BE2C (cell line): ENCODE measurements at regions not wholly inside any gene's neighbourhood (a gene's known extent, or its start where the extent isn't known, plus 50 kb on each side); places are given as distances from the start of the nearest gene placed in this dataset.
A peak's percentile ranks its signal among the peaks of the same experiment; 100 is the strongest.
"Not testable (repeated sequence)": the region's sequence is repeated elsewhere in the genome, so short reads cannot be mapped to it uniquely, and the experiment has no call there.

Source experiments
- DNase-seq: peaks from one replicate; pipeline ENCODE4 v3.0.0-alpha.2; 2020
- H3K27me3 ChIP-seq: fragments of 250-450 bp; sonication (Bioruptor Pico); 2 replicates; pipeline ENCODE4 v1.5.1; 2020; ENCODE audit warnings: mild to moderate bottlenecking
- H3K36me3 ChIP-seq: fragments of 250-450 bp; sonication (Bioruptor Pico); 2 replicates; pipeline ENCODE4 v1.5.1; 2020; ENCODE audit warnings: mild to moderate bottlenecking
- H3K4me1 ChIP-seq: fragments of 250-450 bp; sonication (Bioruptor Pico); 2 replicates; pipeline ENCODE4 v1.5.1; 2020
- H3K4me3 ChIP-seq: 2 replicates; pipeline ENCODE4 v1.5.1; 2011; ENCODE audit warnings: low read depth, low read length
- H3K9me3 ChIP-seq: fragments of 250-450 bp; sonication (Bioruptor Pico); 2 replicates; pipeline ENCODE4 v1.5.1; 2020
- TF ChIP-seq, protein P1 (sequence below): IDR thresholded peaks from 2 replicates; pipeline ENCODE4 v1.5.1; 2012; ENCODE audit warnings: mild to moderate bottlenecking, low read depth, low read length

DNA sequence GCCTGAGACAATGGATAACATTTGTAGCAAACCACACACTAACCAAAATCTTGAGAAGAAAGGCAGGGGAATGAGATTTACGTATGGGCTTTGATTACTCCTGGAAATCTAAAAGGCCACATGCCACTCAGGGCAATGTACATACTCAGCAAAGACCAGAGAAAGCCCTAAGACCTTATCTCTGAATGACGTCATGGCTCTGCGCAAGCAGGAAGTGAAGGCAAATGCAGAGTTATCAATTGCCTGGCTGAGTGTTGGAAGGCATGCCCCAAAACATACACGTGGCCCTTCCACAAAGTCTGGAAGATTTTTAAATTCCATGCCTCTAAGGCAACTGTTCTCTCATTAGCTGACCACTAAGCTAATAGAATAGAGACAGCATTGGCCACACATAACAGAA lies 90.9 kb upstream of the NRBF2 start:
- TF ChIP-seq, protein P1, sequence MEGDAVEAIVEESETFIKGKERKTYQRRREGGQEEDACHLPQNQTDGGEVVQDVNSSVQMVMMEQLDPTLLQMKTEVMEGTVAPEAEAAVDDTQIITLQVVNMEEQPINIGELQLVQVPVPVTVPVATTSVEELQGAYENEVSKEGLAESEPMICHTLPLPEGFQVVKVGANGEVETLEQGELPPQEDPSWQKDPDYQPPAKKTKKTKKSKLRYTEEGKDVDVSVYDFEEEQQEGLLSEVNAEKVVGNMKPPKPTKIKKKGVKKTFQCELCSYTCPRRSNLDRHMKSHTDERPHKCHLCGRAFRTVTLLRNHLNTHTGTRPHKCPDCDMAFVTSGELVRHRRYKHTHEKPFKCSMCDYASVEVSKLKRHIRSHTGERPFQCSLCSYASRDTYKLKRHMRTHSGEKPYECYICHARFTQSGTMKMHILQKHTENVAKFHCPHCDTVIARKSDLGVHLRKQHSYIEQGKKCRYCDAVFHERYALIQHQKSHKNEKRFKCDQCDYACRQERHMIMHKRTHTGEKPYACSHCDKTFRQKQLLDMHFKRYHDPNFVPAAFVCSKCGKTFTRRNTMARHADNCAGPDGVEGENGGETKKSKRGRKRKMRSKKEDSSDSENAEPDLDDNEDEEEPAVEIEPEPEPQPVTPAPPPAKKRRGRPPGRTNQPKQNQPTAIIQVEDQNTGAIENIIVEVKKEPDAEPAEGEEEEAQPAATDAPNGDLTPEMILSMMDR: no peak
- Histone ChIP-seq H3K9me3 (no peaks in the 10 kb centered on the region), H3K4me1 (no peaks in the 10 kb centered on the region; the same call in 1 of the 2 replicates)

DNA sequence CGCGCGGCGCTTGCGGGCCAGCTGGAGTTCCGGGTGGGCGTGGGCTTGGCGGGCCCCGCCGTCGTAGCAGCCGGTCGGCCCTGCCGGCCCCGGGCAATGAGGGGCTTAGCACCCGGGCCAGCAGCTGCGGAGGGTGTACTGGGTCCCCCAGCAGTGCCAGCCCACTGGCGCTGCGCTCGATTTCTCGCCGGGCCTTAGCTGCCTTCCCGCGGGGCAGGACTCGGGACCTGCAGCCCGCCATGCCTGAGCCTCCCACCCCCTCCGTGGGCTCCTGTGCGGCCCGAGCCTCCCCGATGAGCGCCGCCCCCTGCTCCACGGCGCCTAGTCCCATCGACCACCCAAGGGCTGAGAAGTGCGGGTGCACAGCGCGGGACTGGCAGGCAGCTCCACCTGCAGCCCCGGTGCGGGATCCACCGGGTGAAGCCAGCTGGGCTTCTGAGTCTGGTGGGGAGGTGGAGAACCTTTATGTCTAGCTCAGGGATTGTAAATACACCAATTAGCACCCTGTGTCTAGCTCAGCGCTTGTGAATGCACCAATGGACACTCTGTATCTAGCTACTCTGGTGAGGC lies 99.4 kb upstream of the NRBF2 start:
- not testable (repeated sequence) for H3K4me3 ChIP-seq, H3K9me3 ChIP-seq, H3K27me3 ChIP-seq, H3K4me1 ChIP-seq, DNase-seq, H3K36me3 ChIP-seq

More for the DNA sequence above, 90.9 kb upstream of the NRBF2 start:
- no peaks in the 10 kb centered on the region for H3K36me3 ChIP-seq
- H3K4me3 ChIP-seq: no peak overlapping the region
- peaks cover under 1% of the 10 kb centered on the region; the same call in 1 of the 2 replicates for H3K27me3 ChIP-seq
- peak; percentile 15 for DNase-seq

DNA sequence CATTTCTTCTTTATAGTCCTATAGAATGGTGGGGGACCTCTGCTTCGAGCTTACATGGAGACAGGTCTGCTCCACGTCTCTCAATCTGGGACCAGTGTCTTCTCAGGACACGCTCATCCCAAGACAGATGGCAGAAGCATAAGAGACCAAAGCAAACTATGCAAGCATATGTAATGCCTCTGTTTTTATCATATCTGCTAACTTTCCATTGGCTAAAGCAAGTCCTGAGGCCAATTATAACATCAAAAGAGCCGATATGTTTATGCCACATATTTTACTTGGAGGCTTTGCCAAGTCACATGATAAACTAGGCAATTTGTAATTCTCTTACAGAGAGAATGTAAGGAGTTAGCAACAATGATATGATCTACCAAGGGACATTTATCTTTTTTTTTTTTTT lies 102.6 kb upstream of the NRBF2 start:
- TF ChIP-seq, protein P1: no peak
- Histone ChIP-seq H3K27me3 (no peaks in the 10 kb centered on the region), H3K36me3 (no peaks in the 10 kb centered on the region), H3K4me1 (no peaks in the 10 kb centered on the region), H3K9me3 (no peaks in the 10 kb centered on the region), H3K4me3 (no peak overlapping the region)
- no peak for DNase-seq

DNA sequence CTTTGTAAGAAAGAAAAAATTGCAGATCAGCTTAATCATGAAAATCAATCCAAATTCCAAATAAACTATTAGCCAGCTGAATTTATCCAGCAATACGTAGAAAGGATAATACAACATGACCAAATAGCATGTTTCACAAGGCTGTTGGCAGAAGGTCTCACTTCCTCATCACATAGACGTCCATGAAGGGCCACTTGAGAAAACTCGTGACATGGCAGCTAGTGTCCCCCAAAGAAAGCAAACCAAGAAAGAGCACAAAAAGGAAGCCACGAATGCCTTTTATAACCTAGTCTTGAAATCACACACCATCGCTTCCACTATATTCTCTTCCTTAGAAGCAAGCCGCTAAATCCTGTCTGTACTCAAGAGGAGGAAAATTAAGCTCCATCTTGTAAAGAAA lies 105.6 kb upstream of the NRBF2 start:
- H3K4me1 ChIP-seq: no peaks in the 10 kb centered on the region
- H3K36me3 ChIP-seq: no peaks in the 10 kb centered on the region
- no peak for DNase-seq
- H3K9me3 ChIP-seq: no peaks in the 10 kb centered on the region
- no peak overlapping the region for H3K4me3 ChIP-seq
- TF ChIP-seq, protein P1: no peak
- H3K27me3 ChIP-seq: no peaks in the 10 kb centered on the region; the same call in 1 of the 2 replicates

DNA sequence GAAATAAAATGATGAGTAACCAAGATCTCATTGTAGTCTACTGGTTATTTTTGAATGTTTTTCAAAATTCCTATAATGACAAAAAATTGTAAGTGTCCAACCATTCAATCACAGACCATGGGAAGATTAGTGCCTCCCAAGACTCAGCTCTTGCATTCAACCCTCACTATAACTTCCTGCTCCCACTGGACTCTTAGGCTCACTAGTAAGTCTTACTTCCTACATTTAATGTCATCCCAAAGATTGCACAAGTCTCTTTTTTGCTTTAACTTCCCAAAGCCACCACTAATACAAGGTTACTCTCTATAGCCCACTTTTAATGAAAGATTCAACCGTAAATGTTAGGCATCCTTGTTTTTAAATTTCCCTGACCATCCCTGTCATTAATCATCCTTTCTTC lies 111.9 kb upstream of the NRBF2 start:
- Histone ChIP-seq H3K9me3 (no peaks in the 10 kb centered on the region), H3K4me3 (no peak overlapping the region), H3K4me1 (no peaks in the 10 kb centered on the region), H3K36me3 (no peaks in the 10 kb centered on the region), H3K27me3 (no peaks in the 10 kb centered on the region; the same call in 1 of the 2 replicates)
- DNase-seq: no peak
- TF ChIP-seq, protein P1: no peak

DNA sequence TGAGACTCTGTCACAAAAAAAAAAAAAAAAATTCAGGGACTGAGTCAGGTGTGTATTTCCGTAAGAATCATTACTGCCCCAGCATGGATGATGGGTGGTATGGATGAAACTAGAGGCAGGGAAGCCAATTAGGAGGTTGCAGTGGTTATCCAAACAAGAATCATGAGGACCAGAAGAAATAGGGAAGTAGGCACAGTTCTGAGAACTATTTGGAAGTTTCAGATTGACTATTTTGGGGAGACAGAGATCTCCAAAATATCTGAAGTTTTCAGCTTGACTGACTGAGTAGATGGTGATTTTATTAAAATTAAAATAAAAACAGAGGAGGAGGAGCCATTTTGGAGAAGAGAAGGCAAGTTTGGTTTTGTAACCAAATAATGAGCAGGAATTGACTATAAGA lies 119.4 kb upstream of the NRBF2 start:
- no peak for DNase-seq
- H3K4me3 ChIP-seq: no peak overlapping the region
- H3K27me3 ChIP-seq: peaks cover 6% of the 10 kb centered on the region; the same call in 1 of the 2 replicates
- no peaks in the 10 kb centered on the region for H3K9me3 ChIP-seq
- no peaks in the 10 kb centered on the region for H3K36me3 ChIP-seq
- no peaks in the 10 kb centered on the region for H3K4me1 ChIP-seq
- TF ChIP-seq, protein P1: no peak
